Activated naive CD4-positive, alpha-beta T cell treated with anti-CD3 and anti-CD28 coated beads for 36 hours (primary cell): ENCODE measurements at regions not wholly inside any gene's neighbourhood (a gene's known extent, or its start where the extent isn't known, plus 50 kb on each side); places are given as distances from the start of the nearest gene placed in this dataset.

Experiments
- CTCF ChIA-PET: fragments of 350-600 bp; sonication (Branson Sonifier 250); formaldehyde crosslinking; loops from one replicate; lab custom pipeline; 2021; ENCODE audit warnings: antibody characterized with exemption; lab: Charles Lee
- DNase-seq: peaks from one replicate; pipeline ENCODE4 v3.0.0-alpha.2; 2020
- H3K27ac Mint-ChIP-seq: one replicate; pipeline ENCODE4 v1.8.0; 2021; ENCODE audit warnings: mild to moderate bottlenecking, mixed read lengths
- H3K27me3 Mint-ChIP-seq: one replicate; pipeline ENCODE4 v1.8.0; 2021; ENCODE audit warnings: low read depth, mixed read lengths
- H3K36me3 Mint-ChIP-seq: one replicate; pipeline ENCODE4 v1.8.0; 2021; ENCODE audit warnings: low read depth, mixed read lengths
- H3K4me1 Mint-ChIP-seq: one replicate; pipeline ENCODE4 v1.8.0; 2021; ENCODE audit warnings: low read depth, mixed read lengths
- H3K4me3 Mint-ChIP-seq: one replicate; pipeline ENCODE4 v1.8.0; 2021; ENCODE audit warnings: mild to moderate bottlenecking, moderate library complexity, mixed read lengths
- H3K9me3 Mint-ChIP-seq: one replicate; pipeline ENCODE4 v1.8.0; 2021; ENCODE audit warnings: mixed read lengths
- intact Hi-C: fragments of 100-400 bp; cut with micrococcal nuclease; formaldehyde crosslinking; loops from one replicate; pipeline ENCODE4 v1.15.1; 2023

- no peak overlapping the region for H3K4me3 Mint-ChIP-seq
- CTCF ChIA-PET: no interaction called here
- peaks cover 15% of the 10 kb centered on the region for H3K27me3 Mint-ChIP-seq
- DNase-seq: no peak
- no peak overlapping the region for H3K27ac Mint-ChIP-seq
- no peaks in the 10 kb centered on the region for H3K4me1 Mint-ChIP-seq
- H3K36me3 Mint-ChIP-seq: no peaks in the 10 kb centered on the region
- intact Hi-C loops: no loop called here
- peaks cover 3% of the 10 kb centered on the region for H3K9me3 Mint-ChIP-seq
Measured at GRCh38 chr1:96983866-96984265, 262.3 kb downstream of the PTBP2 start.

DNA sequence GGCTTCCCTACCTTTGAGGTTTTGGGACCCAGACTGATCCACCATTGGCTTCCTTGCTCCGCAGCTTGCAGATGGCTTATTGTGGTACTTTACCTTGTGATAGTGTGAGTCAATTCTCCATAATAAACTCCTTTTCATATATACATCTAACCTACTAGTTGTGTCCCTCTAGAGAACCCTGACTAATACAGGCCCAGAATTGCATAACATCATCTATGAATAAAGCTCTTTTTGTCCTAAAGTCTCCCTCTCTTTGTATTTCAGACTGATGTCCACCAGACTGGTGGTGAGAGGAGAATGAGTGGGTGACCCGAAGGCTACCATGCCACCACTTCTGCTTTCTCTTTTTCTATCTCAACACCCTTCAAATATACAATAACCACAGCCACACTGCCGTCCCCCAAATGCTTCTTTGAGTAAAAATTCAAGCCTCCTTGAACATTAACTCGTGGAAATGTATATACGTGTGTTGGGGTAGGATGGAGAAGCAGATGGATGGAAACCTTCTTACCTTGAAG, 265.7 kb downstream of the PTBP2 start:
- Mint-ChIP-seq H3K27me3 (peaks cover 16% of the 10 kb centered on the region), H3K9me3 (peaks cover 3% of the 10 kb centered on the region), H3K36me3 (no peaks in the 10 kb centered on the region), H3K4me1 (no peaks in the 10 kb centered on the region), H3K27ac (no peak overlapping the region), H3K4me3 (no peak overlapping the region)
- no peak for DNase-seq
- intact Hi-C loops: no loop called here
- CTCF ChIA-PET: no interaction called here

DNA sequence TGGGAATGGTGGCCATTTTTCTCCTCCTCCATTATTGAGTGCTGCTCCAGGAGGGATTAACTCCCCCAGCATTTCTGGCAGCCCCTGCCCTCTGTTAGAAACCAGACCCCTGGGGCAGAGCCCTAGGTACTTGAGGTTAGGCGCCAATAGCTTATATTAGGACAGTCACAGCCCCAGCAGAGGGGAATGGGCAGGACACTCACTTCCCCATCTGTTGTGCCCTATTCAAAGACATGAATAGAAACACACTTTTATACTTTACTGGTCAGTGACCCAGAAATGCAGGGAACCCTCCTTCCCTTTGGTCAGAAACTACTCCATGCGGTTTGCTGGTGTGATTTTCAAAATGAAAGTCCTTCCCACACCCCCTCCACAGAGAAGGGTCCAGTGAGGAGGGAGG, 267.7 kb downstream of the PTBP2 start:
- H3K27me3 Mint-ChIP-seq: peaks cover 18% of the 10 kb centered on the region
- no peak for DNase-seq
- intact Hi-C loops: no loop called here
- H3K27ac Mint-ChIP-seq: no peak overlapping the region
- H3K4me3 Mint-ChIP-seq: no peak overlapping the region
- CTCF ChIA-PET: interaction anchor here (1.2 kb wide), 1 partner anchor 10 kb away, joined by 3 read pairs; no protein-coding TSS in a partner anchor
- no peaks in the 10 kb centered on the region for H3K4me1 Mint-ChIP-seq
- peaks cover 3% of the 10 kb centered on the region for H3K9me3 Mint-ChIP-seq
- H3K36me3 Mint-ChIP-seq: no peaks in the 10 kb centered on the region

GRCh38 chr1:96990136-96990535, 268.6 kb downstream of the PTBP2 start:
- peaks cover 3% of the 10 kb centered on the region for H3K9me3 Mint-ChIP-seq
- no peak overlapping the region for H3K27ac Mint-ChIP-seq
- H3K4me3 Mint-ChIP-seq: no peak overlapping the region
- DNase-seq: no peak
- H3K36me3 Mint-ChIP-seq: no peaks in the 10 kb centered on the region
- H3K27me3 Mint-ChIP-seq: peaks cover 18% of the 10 kb centered on the region
- CTCF ChIA-PET: interaction anchor here (1.2 kb wide), 1 partner anchor 10 kb away, joined by 3 read pairs; no protein-coding TSS in a partner anchor
- intact Hi-C loops: no loop called here
- no peaks in the 10 kb centered on the region for H3K4me1 Mint-ChIP-seq

DNA sequence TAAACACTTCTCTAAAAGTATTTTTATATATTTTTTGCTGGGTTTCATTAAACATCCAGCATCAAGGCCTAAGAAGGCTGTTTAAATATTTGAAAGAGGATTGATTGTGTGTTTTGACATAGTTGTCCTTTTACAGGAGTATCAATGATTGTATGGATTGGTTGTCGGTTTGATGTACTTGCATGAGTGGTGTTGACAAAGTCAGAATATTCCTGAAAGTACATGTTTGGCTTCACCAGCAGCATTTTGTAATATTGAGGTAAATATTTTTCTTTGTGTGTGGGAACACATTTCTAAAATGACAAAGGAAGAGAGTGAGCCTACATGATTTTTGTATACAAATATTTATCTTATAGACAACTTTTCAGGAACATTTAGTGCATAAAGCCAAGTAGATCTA, 269.7 kb downstream of the PTBP2 start:
- CTCF ChIA-PET: no interaction called here
- no peak for DNase-seq
- no peak overlapping the region for H3K4me3 Mint-ChIP-seq
- H3K27ac Mint-ChIP-seq: no peak overlapping the region
- intact Hi-C loops: no loop called here
- H3K27me3 Mint-ChIP-seq: peaks cover 15% of the 10 kb centered on the region
- H3K36me3 Mint-ChIP-seq: no peaks in the 10 kb centered on the region
- no peaks in the 10 kb centered on the region for H3K4me1 Mint-ChIP-seq
- H3K9me3 Mint-ChIP-seq: no peaks in the 10 kb centered on the region

GRCh38 chr1:96992871-96993270, 271.3 kb downstream of the PTBP2 start:
- Mint-ChIP-seq H3K27ac (no peak overlapping the region), H3K9me3 (no peaks in the 10 kb centered on the region), H3K4me1 (no peaks in the 10 kb centered on the region), H3K36me3 (no peaks in the 10 kb centered on the region), H3K27me3 (peaks cover 9% of the 10 kb centered on the region), H3K4me3 (no peak overlapping the region)
- DNase-seq: no peak
- intact Hi-C loops: no loop called here
- CTCF ChIA-PET: no interaction called here

- H3K9me3 Mint-ChIP-seq: no peaks in the 10 kb centered on the region
- intact Hi-C loops: no loop called here
- no peaks in the 10 kb centered on the region for H3K36me3 Mint-ChIP-seq
- CTCF ChIA-PET: interaction anchor here (0.7 kb wide), 1 partner anchor 304 kb away, joined by 7 read pairs; no protein-coding TSS in a partner anchor
- no peak overlapping the region for H3K27ac Mint-ChIP-seq
- peaks cover 15% of the 10 kb centered on the region for H3K27me3 Mint-ChIP-seq
- no peaks in the 10 kb centered on the region for H3K4me1 Mint-ChIP-seq
- DNase-seq: no peak
- H3K4me3 Mint-ChIP-seq: no peak overlapping the region
Measured at GRCh38 chr1:96995351-96995750, 273.8 kb downstream of the PTBP2 start.

DNA sequence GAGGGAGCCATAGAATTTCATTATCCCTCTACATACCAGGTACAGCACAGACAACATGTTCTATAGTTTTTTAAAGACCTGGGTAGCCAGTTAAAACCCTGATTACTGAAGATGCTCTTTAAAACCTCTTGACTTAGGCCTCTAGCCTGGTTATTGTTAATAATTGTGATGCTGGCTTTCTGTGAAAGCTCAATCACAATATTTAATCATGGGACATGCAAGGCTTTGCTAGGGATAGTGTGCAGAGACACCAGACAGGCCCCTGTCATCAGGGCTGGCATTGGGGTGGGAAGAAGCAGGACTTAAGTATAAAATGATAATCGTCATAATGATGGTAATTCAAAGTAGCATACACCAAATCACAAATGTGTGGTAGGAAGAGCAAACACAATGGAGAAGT, 274.4 kb downstream of the PTBP2 start:
- Mint-ChIP-seq H3K36me3 (no peaks in the 10 kb centered on the region), H3K4me1 (no peaks in the 10 kb centered on the region), H3K27ac (no peak overlapping the region), H3K27me3 (peaks cover 20% of the 10 kb centered on the region), H3K4me3 (no peak overlapping the region), H3K9me3 (no peaks in the 10 kb centered on the region)
- no peak for DNase-seq
- CTCF ChIA-PET: no interaction called here
- intact Hi-C loops: no loop called here

- no peak overlapping the region for H3K4me3 Mint-ChIP-seq
- CTCF ChIA-PET: no interaction called here
Measured at GRCh38 chr1:96997717-96998116, 276.1 kb downstream of the PTBP2 start.

DNA sequence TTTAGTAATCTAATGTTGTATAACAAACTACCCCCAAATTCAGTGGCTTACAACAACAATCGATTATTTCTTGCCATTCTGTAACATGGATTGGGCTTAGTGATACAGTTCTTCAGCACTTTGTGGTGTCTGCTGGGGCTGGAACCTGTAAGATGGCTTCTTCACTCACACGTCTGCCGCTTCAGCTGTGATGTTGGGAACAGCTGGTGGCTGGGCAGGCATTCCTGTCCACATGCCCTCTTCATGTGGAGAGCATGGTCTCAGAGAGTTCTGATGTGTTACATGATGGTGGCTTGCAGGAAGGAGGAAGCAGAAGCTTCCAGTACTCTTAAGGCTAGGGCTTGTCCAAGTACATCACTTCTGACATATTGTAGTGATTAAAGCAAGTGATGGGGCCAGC, 276.9 kb downstream of the PTBP2 start:
- CTCF ChIA-PET: no interaction called here
- peaks cover 16% of the 10 kb centered on the region for H3K27me3 Mint-ChIP-seq
- intact Hi-C loops: no loop called here
- no peak overlapping the region for H3K4me3 Mint-ChIP-seq
- H3K4me1 Mint-ChIP-seq: no peaks in the 10 kb centered on the region
- no peak for DNase-seq
- peaks cover 1% of the 10 kb centered on the region for H3K9me3 Mint-ChIP-seq
- H3K36me3 Mint-ChIP-seq: no peaks in the 10 kb centered on the region
- no peak overlapping the region for H3K27ac Mint-ChIP-seq

More at GRCh38 chr1:96997717-96998116, 276.1 kb downstream of the PTBP2 start:
- Mint-ChIP-seq H3K36me3 (no peaks in the 10 kb centered on the region), H3K27me3 (peaks cover 18% of the 10 kb centered on the region), H3K27ac (no peak overlapping the region), H3K4me1 (no peaks in the 10 kb centered on the region), H3K9me3 (peaks cover under 1% of the 10 kb centered on the region)
- intact Hi-C loops: no loop called here
- no peak for DNase-seq

- no peaks in the 10 kb centered on the region for H3K36me3 Mint-ChIP-seq
- no peak for DNase-seq
- peaks cover 1% of the 10 kb centered on the region for H3K9me3 Mint-ChIP-seq
- H3K4me1 Mint-ChIP-seq: no peaks in the 10 kb centered on the region
- intact Hi-C loops: no loop called here
- peaks cover 17% of the 10 kb centered on the region for H3K27me3 Mint-ChIP-seq
- CTCF ChIA-PET: no interaction called here
- H3K27ac Mint-ChIP-seq: no peak overlapping the region
- no peak overlapping the region for H3K4me3 Mint-ChIP-seq
Measured at GRCh38 chr1:96999191-96999590, 277.6 kb downstream of the PTBP2 start.

GRCh38 chr1:97004054-97004453, 282.5 kb downstream of the PTBP2 start:
- DNase-seq: no peak
- Mint-ChIP-seq H3K36me3 (no peaks in the 10 kb centered on the region), H3K27ac (no peak overlapping the region), H3K9me3 (peaks cover 1% of the 10 kb centered on the region), H3K27me3 (peaks cover 16% of the 10 kb centered on the region), H3K4me1 (no peaks in the 10 kb centered on the region), H3K4me3 (no peak overlapping the region)
- CTCF ChIA-PET: no interaction called here
- intact Hi-C loops: no loop called here

GRCh38 chr1:97004743-97005142, 283.2 kb downstream of the PTBP2 start:
- Mint-ChIP-seq H3K27ac (no peak overlapping the region), H3K9me3 (peaks cover 1% of the 10 kb centered on the region)
- no peak for DNase-seq

More at GRCh38 chr1:97004743-97005142, 283.2 kb downstream of the PTBP2 start:
- CTCF ChIA-PET: interaction anchor here (0.6 kb wide), 1 partner anchor 1043 kb away, joined by 3 read pairs; no protein-coding TSS in a partner anchor
- H3K4me3 Mint-ChIP-seq: no peak overlapping the region
- H3K4me1 Mint-ChIP-seq: no peaks in the 10 kb centered on the region
- intact Hi-C loops: no loop called here
- H3K27me3 Mint-ChIP-seq: peaks cover 16% of the 10 kb centered on the region
- H3K36me3 Mint-ChIP-seq: no peaks in the 10 kb centered on the region
